ENCODE measurements at regions not wholly inside any gene's neighbourhood (a gene's known extent, or its start where the extent isn't known, plus 50 kb on each side); places are given as distances from the start of the nearest gene placed in this dataset.

GRCh38 chr6:81026041-81026553 is 726.4 kb downstream of the TENT5A start:
- H3K27me3 ChIP-seq (replicated peaks in 1 of 4; ENCODE audit: control insufficient read depth in 3 of 4, extremely low read depth in 1 of 4, insufficient read depth in 3 of 4, low read length in 3 of 4): no peaks in the 10 kb centered on the region
- H3K9me3 ChIP-seq (ENCODE audit: insufficient read depth in 2 of 2, low read depth in 1 of 2, low read length in 1 of 2): peaks cover 31 to 41% of the 10 kb centered on the region in 2 experiments
- no peak overlapping the region for H3K4me3 ChIP-seq (ENCODE audit: extremely low read depth in 1 of 4, insufficient read depth in 2 of 4, low read depth in 3 of 4, low read length in 4 of 4)
- no peak overlapping the region for H3K27ac ChIP-seq (ENCODE audit: low read depth, low read length)
- FAIRE-seq (no peak), DNase-seq (ENCODE audit: low read depth in 1 of 2, low spot score in 2 of 2) (no peak)
- no peaks in the 10 kb centered on the region for H4K20me1 ChIP-seq (replicated peaks in 1 of 2; ENCODE audit: control insufficient read depth in 1 of 2, insufficient read depth in 2 of 2, low read length in 2 of 2)
- H3K4me1 ChIP-seq (replicated peaks in 1 of 4; ENCODE audit: control insufficient read depth in 3 of 4, insufficient read depth in 4 of 4, low read length in 3 of 4): no peaks in the 10 kb centered on the region
- H3K9ac ChIP-seq (replicated peaks in 1 of 4; ENCODE audit: extremely low read depth in 1 of 4, low read depth in 3 of 4, low read length in 3 of 4): no peak overlapping the region
- H4K8ac ChIP-seq (ENCODE audit: extremely low read depth, insufficient read depth, low read length): no peak overlapping the region
- no peak overlapping the region for H2BK120ac ChIP-seq (replicated peaks; ENCODE audit: low read depth, low read length)
- 70% methylated on average over 2 of the region's 2 CpGs; no CpG with 5 or more reads in 1 of the 2 experiments for WGBS, 2 experiments (ENCODE audit: extremely low coverage in 1 of 2, insufficient coverage in 1 of 2, insufficient read length in 1 of 2, insufficient replicate concordance in 2 of 2, low coverage in 1 of 2, low lambda C conversion rate in 2 of 2, missing lambda C conversion rate in 1 of 2)
- H3K36me3 ChIP-seq (ENCODE audit: control insufficient read depth in 2 of 4, insufficient read depth in 4 of 4, low read length in 3 of 4): peaks cover 0 to 3% (median 0%) of the 10 kb centered on the region in 4 experiments; a peak in 2 of 8 replicates
- no peak overlapping the region for H2AFZ ChIP-seq (ENCODE audit: low read length)
- H2BK20ac ChIP-seq (ENCODE audit: low read length): no peak overlapping the region
- no peak overlapping the region for H3K56ac ChIP-seq (replicated peaks; ENCODE audit: insufficient read length, low read depth, low read length)
- no peak overlapping the region for H2BK15ac ChIP-seq (ENCODE audit: low read length)
- no peak overlapping the region for H3K14ac ChIP-seq (ENCODE audit: insufficient read length)
- ChIA-PET POLR2A (ENCODE audit: partially characterized antibody) (no interaction called here), CTCF (ENCODE audit: partially characterized antibody) (no interaction called here)
- no peak overlapping the region for H2AK5ac ChIP-seq (ENCODE audit: low read depth, low read length)
- H4K91ac ChIP-seq (replicated peaks; ENCODE audit: insufficient read length, low read length): no peak overlapping the region
- H4K5ac ChIP-seq (ENCODE audit: insufficient read length, low read depth, low read length): no peak overlapping the region
- H2BK5ac ChIP-seq (ENCODE audit: low read depth, low read length): no peak overlapping the region
- no peaks in the 10 kb centered on the region for H3K79me2 ChIP-seq (ENCODE audit: control insufficient read depth in 1 of 2, insufficient read depth in 2 of 2, low read length in 2 of 2)
- no peak overlapping the region for H3K23ac ChIP-seq (ENCODE audit: insufficient read length)
- H3K79me1 ChIP-seq (ENCODE audit: low read depth, low read length): no peaks in the 10 kb centered on the region
- no peaks in the 10 kb centered on the region for H3K23me2 ChIP-seq (ENCODE audit: low read depth, low read length)
- no peak overlapping the region for H3K18ac ChIP-seq (ENCODE audit: extremely low read depth, low read length)
- no peak overlapping the region for H3K4me2 ChIP-seq (ENCODE audit: insufficient read depth in 1 of 2, low read depth in 2 of 2, low read length in 2 of 2)
- H3K4ac ChIP-seq (replicated peaks; ENCODE audit: insufficient read length, low read depth, low read length): no peak overlapping the region
- H2BK12ac ChIP-seq (ENCODE audit: low read depth, low read length): no peak overlapping the region
- TF ChIP-seq ZNF274 (IDR thresholded peaks at IDR 0.05; ENCODE audit: borderline replicate concordance, extremely low read depth, low read length): no peak
- TF ChIP-seq HDAC6 (IDR thresholded peaks at IDR 0.05; ENCODE audit: low read depth, low read length): no peak
- no peak for TF ChIP-seq RXRA (IDR thresholded peaks at IDR 0.05; ENCODE audit: insufficient read depth, low read depth, low read length)
- no peak for TF ChIP-seq KDM1A (IDR thresholded peaks at IDR 0.05; ENCODE audit: borderline replicate concordance, low read length)
- TF ChIP-seq SP1 (IDR thresholded peaks at IDR 0.05; ENCODE audit: low read depth, low read length): no peak
- no peak for TF ChIP-seq MAFK (IDR thresholded peaks at IDR 0.05; ENCODE audit: low read depth, low read length)
- no peak for TF ChIP-seq FOSL1 (IDR thresholded peaks at IDR 0.05; ENCODE audit: insufficient read depth, low read depth, low read length)
- TF ChIP-seq GABPA (IDR thresholded peaks at IDR 0.05; ENCODE audit: borderline replicate concordance, insufficient read depth, low read length): no peak

Measured in H1 (cell line).